ENCODE measurements at regions not wholly inside any gene's neighbourhood (a gene's known extent, or its start where the extent isn't known, plus 50 kb on each side); places are given as distances from the start of the nearest gene placed in this dataset.

- H3K79me2 ChIP-seq (ENCODE audit: control insufficient read depth, insufficient read depth, low read length), result no peaks in the 10 kb centered on the region
- no peak overlapping the region for H3K4me3 ChIP-seq (ENCODE audit: control insufficient read depth in 2 of 3, extremely low read depth in 1 of 3, insufficient read depth in 2 of 3, low read depth in 1 of 3, low read length in 3 of 3)
- dilution Hi-C loops (cut with MboI; ENCODE audit: extremely low pct_ligation_motif_present, low sequenced_read_pairs), result no loop called here
- H3K9ac ChIP-seq (ENCODE audit: control insufficient read depth, extremely low read depth, insufficient read depth, low read length), result no peak overlapping the region
- H3K4me1 ChIP-seq (ENCODE audit: control insufficient read depth, extremely low read depth, insufficient read depth, low read length), result no peaks in the 10 kb centered on the region
- H3K4me2 ChIP-seq (ENCODE audit: control insufficient read depth, extremely low read depth, insufficient read depth, low read depth, low read length), result no peak overlapping the region
- H3K9me1 ChIP-seq (ENCODE audit: control insufficient read depth, extremely low read depth, insufficient read depth, low read length), result no peaks in the 10 kb centered on the region
- DNase-seq (ENCODE audit: low read depth, low spot score) (no peak), FAIRE-seq (no peak)
- no peak overlapping the region for H3K27ac ChIP-seq (ENCODE audit: control insufficient read depth, insufficient read depth, low read length)
- no peaks in the 10 kb centered on the region for H3K27me3 ChIP-seq (ENCODE audit: control insufficient read depth, extremely low read depth, insufficient read depth, low read length)
- peaks cover 3% of the 10 kb centered on the region for H3K9me3 ChIP-seq (ENCODE audit: control insufficient read depth, low read depth, low read length)
- TF ChIP-seq EZH2 (IDR thresholded peaks at IDR 0.05; ENCODE audit: low read length) (no peak), CTCF (optimal IDR thresholded peaks at IDR 0.05 in 1 of 3, IDR thresholded peaks at IDR 0.05 in 1 of 3, conservative IDR thresholded peaks at IDR 0.05 in 1 of 3; ENCODE audit: extremely low read depth in 1 of 3, insufficient read depth in 2 of 3, low read length in 3 of 3) (no peak)
- H3K36me3 ChIP-seq (ENCODE audit: control insufficient read depth in 2 of 2, extremely low read depth in 1 of 2, insufficient read depth in 2 of 2, low read length in 2 of 2), result no peaks in the 10 kb centered on the region
- H4K20me1 ChIP-seq (ENCODE audit: control insufficient read depth, extremely low read depth, insufficient read depth, low read length), result no peaks in the 10 kb centered on the region
- no peak overlapping the region for H2AFZ ChIP-seq (ENCODE audit: control insufficient read depth, low read length)
Measured at GRCh38 chr7:10076660-10077300, 896.9 kb upstream of the PHF14 start.

- peaks cover 3% of the 10 kb centered on the region for H3K9me3 ChIP-seq (ENCODE audit: control insufficient read depth, low read depth, low read length)
- FAIRE-seq, result no peak
- H3K79me2 ChIP-seq (ENCODE audit: control insufficient read depth, insufficient read depth, low read length), result no peaks in the 10 kb centered on the region
- no peaks in the 10 kb centered on the region for H3K36me3 ChIP-seq (ENCODE audit: control insufficient read depth in 2 of 2, extremely low read depth in 1 of 2, insufficient read depth in 2 of 2, low read length in 2 of 2)
- DNase-seq (ENCODE audit: low read depth, low spot score), result no peak
- no peak for TF ChIP-seq CTCF (optimal IDR thresholded peaks at IDR 0.05 in 1 of 3, IDR thresholded peaks at IDR 0.05 in 1 of 3, conservative IDR thresholded peaks at IDR 0.05 in 1 of 3; ENCODE audit: extremely low read depth in 1 of 3, insufficient read depth in 2 of 3, low read length in 3 of 3)
- no peak overlapping the region for H3K9ac ChIP-seq (ENCODE audit: control insufficient read depth, extremely low read depth, insufficient read depth, low read length)
- H4K20me1 ChIP-seq (ENCODE audit: control insufficient read depth, extremely low read depth, insufficient read depth, low read length), result no peaks in the 10 kb centered on the region
- no peak overlapping the region for H3K4me3 ChIP-seq (ENCODE audit: control insufficient read depth in 2 of 3, extremely low read depth in 1 of 3, insufficient read depth in 2 of 3, low read depth in 1 of 3, low read length in 3 of 3)
- H3K4me2 ChIP-seq (ENCODE audit: control insufficient read depth, extremely low read depth, insufficient read depth, low read depth, low read length), result no peak overlapping the region
- H3K27ac ChIP-seq (ENCODE audit: control insufficient read depth, insufficient read depth, low read length), result no peak overlapping the region
- no peak overlapping the region for H2AFZ ChIP-seq (ENCODE audit: control insufficient read depth, low read length)
- dilution Hi-C loops (cut with MboI; ENCODE audit: extremely low pct_ligation_motif_present, low sequenced_read_pairs), result no loop called here
- no peaks in the 10 kb centered on the region for H3K27me3 ChIP-seq (ENCODE audit: control insufficient read depth, extremely low read depth, insufficient read depth, low read length)
- H3K9me1 ChIP-seq (ENCODE audit: control insufficient read depth, extremely low read depth, insufficient read depth, low read length), result no peaks in the 10 kb centered on the region
- no peaks in the 10 kb centered on the region for H3K4me1 ChIP-seq (ENCODE audit: control insufficient read depth, extremely low read depth, insufficient read depth, low read length)
Measured at GRCh38 chr7:10079572-10079971, 894.1 kb upstream of the PHF14 start.

Data from keratinocyte (primary cell).